GM12878 (cell line): ENCODE measurements at regions not wholly inside any gene's neighbourhood (a gene's known extent, or its start where the extent isn't known, plus 50 kb on each side); places are given as distances from the start of the nearest gene placed in this dataset.

Experiments
- ATAC-seq: fragments of 200-7000 bp; cut with Tn5 transposase; 3 replicates; pipeline ENCODE4 v1.9.1; 2020; ENCODE audit warnings: mild to moderate bottlenecking, moderate library complexity
- BruUV-seq: library from RNA; stranded (reverse); fragments of 400-500 nt; replicated peaks from 2 replicates; lab custom pipeline; 2021; lab: Mats Ljungman, UMichigan
- CTCF ChIA-PET: fragments of 300-600 bp; sonication (Branson Sonifier 250); formaldehyde crosslinking; extraction: SDS; loops from one replicate; lab custom pipeline; 2021; ENCODE audit warnings: inconsistent platforms; lab: Yijun Ruan, JAX
- POLR2A ChIA-PET: fragments of 350-600 bp; formaldehyde crosslinking; extraction: SDS; loops from one replicate; lab custom pipeline; 2021; ENCODE audit warnings: inconsistent platforms; lab: Charles Lee
- RAD21 ChIA-PET: fragments of 300-600 bp; sonication (Branson Sonifier 250); formaldehyde crosslinking; loops from one replicate; lab custom pipeline; 2023; ENCODE audit warnings: antibody characterized with exemption; ENCODE audit not compliant: unreplicated experiment; lab: Charles Lee
- SMC1A ChIA-PET: fragments of 300-600 bp; sonication (Branson Sonifier 250); formaldehyde crosslinking; loops from one replicate; lab custom pipeline; 2023; ENCODE audit not compliant: unreplicated experiment, uncharacterized antibody; lab: Charles Lee
- DNase-seq: peaks from one replicate; pipeline ENCODE4 v3.0.0-alpha.2; 2011; ENCODE audit warnings: low read depth, low spot score
- FAIRE-seq: peaks from 3 replicates; lab custom pipeline; 2011; peaks lifted over from hg19 to GRCh38; lab: Jason Lieb, UNC
- H2AFZ ChIP-seq: 2 replicates; pipeline ENCODE4 v1.6.0; 2011; ENCODE audit warnings: low read depth, low read length, control low read depth; ENCODE audit not compliant: control insufficient read depth
- H3K27ac ChIP-seq: 2 replicates; pipeline ENCODE4 v1.5.1; 2011; ENCODE audit warnings: control low read depth; ENCODE audit not compliant: control insufficient read depth, insufficient read depth
- H3K27me3 ChIP-seq, 2 experiments: replicated peaks in 1 of 2; 2 replicates each; pipeline versions ENCODE4 v1.6.0 to v1.6.1; 2011; ENCODE audit warnings: low read length in 1 of 2; ENCODE audit not compliant: control insufficient read depth in 2 of 2, insufficient read depth in 2 of 2
- H3K36me3 ChIP-seq, 2 experiments: 2 replicates each; pipeline ENCODE4 v1.5.1; 2011; ENCODE audit warnings: low read length in 1 of 2; ENCODE audit not compliant: control insufficient read depth in 2 of 2, insufficient read depth in 2 of 2
- H3K4me1 ChIP-seq: 2 replicates; pipeline ENCODE4 v1.6.1; 2011; ENCODE audit warnings: mild to moderate bottlenecking, low read length, moderate library complexity, mixed read lengths; ENCODE audit not compliant: control insufficient read depth, insufficient read depth
- H3K4me2 ChIP-seq: 2 replicates; pipeline ENCODE4 v1.6.0; 2011; ENCODE audit warnings: control low read depth; ENCODE audit not compliant: control insufficient read depth, insufficient read depth
- H3K4me3 ChIP-seq: fragments of 200-600 bp; sonication (generic); 2 replicates; pipeline ENCODE4 v1.5.1; 2016
- H3K79me2 ChIP-seq: 2 replicates; pipeline ENCODE4 v1.6.0; 2011; ENCODE audit warnings: low read length; ENCODE audit not compliant: control insufficient read depth, insufficient read depth
- H3K9ac ChIP-seq: 2 replicates; pipeline ENCODE4 v1.8.0; 2011; ENCODE audit warnings: low read length, control low read depth, mixed read lengths; ENCODE audit not compliant: control insufficient read depth, insufficient read depth
- H3K9me3 ChIP-seq: replicated peaks from 3 replicates; pipeline ENCODE4 v1.5.1; 2011; ENCODE audit warnings: mild to moderate bottlenecking, low read length; ENCODE audit not compliant: control insufficient read depth, insufficient read depth
- H4K20me1 ChIP-seq: 2 replicates; pipeline ENCODE4 v1.6.0; 2011; ENCODE audit not compliant: control insufficient read depth, insufficient read depth
- CEBPB ChIP-seq, 2 experiments: fragments of 150-350 bp in 1 of 2; IDR thresholded peaks; 2 replicates each; pipeline ENCODE4 v1.6.1; 2012 to 2014; ENCODE audit warnings: low read depth in 2 of 2, low read length in 2 of 2, borderline replicate concordance in 1 of 2, inconsistent platforms in 1 of 2
- EZH2 ChIP-seq: IDR thresholded peaks from 2 replicates; pipeline ENCODE4 v1.6.1; 2012; ENCODE audit warnings: low read depth, mild to moderate bottlenecking, control low read depth, inconsistent platforms, low read length, borderline replicate concordance; ENCODE audit not compliant: control insufficient read depth
- JUND ChIP-seq: IDR thresholded peaks from 2 replicates; pipeline ENCODE4 v1.6.1; 2012; ENCODE audit warnings: low read depth, mild to moderate bottlenecking, low read length, improper control_type of control experiment, moderate library complexity
- MYB ChIP-seq: fragments of 150-350 bp; IDR thresholded peaks from 2 replicates; pipeline ENCODE4 v1.6.1; 2014; ENCODE audit warnings: mild to moderate bottlenecking, low read depth, low read length, borderline replicate concordance
- STAT3 ChIP-seq: IDR thresholded peaks from 2 replicates; pipeline ENCODE4 v1.6.1; 2011; ENCODE audit warnings: low read depth, low read length, improper control_type of control experiment
- SUZ12 ChIP-seq: fragments of 200-600 bp; sonication (generic); IDR thresholded peaks from one replicate; pipeline ENCODE4 v1.6.1; 2018; ENCODE audit warnings: antibody characterized with exemption, mild to moderate bottlenecking; ENCODE audit not compliant: unreplicated experiment
- WGBS: methylation state at CpG from one replicate; pipeline ENCODE4 v1.1.6; 2016; ENCODE audit warnings: low lambda C conversion rate; ENCODE audit not compliant: insufficient replicate concordance, insufficient coverage; ENCODE audit errors: missing lambda C conversion rate; 5-methylcytosine and 5-hydroxymethylcytosine counted together
- in situ Hi-C: fragments of 300-500 bp; cut with MboI; formaldehyde crosslinking; loops from 9 replicates; pipeline ENCODE4 v1.14.3; 2018; ENCODE audit warnings: mixed read lengths
- intact Hi-C: fragments of 100-400 bp; cut with micrococcal nuclease; formaldehyde crosslinking; loops from one replicate; pipeline ENCODE4 v1.14.2; 2022; ENCODE audit not compliant: unreplicated experiment
- TF ChIP-seq, protein P1 (sequence below): fragments of 450-650 bp; IDR thresholded peaks from 2 replicates; pipeline ENCODE4 v1.6.1; 2017; ENCODE audit warnings: mild to moderate bottlenecking, low read depth, inconsistent platforms; ENCODE audit not compliant: poor library complexity, severe bottlenecking
- TF ChIP-seq, protein P2 (sequence below): fragments of 450-650 bp; IDR thresholded peaks from 2 replicates; pipeline ENCODE4 v1.6.1; 2017; ENCODE audit warnings: mild to moderate bottlenecking, moderate library complexity
- TF ChIP-seq, protein P3 (sequence below): fragments of 450-650 bp; IDR thresholded peaks from 2 replicates; pipeline ENCODE4 v1.6.1; 2017; ENCODE audit warnings: borderline replicate concordance
- TF ChIP-seq, protein P4 (sequence below): IDR thresholded peaks from 2 replicates; pipeline ENCODE4 v1.6.1; 2011; ENCODE audit warnings: low read depth, low read length, improper control_type of control experiment, borderline replicate concordance
- TF ChIP-seq, protein P5 (sequence below): fragments of 450-650 bp; formaldehyde crosslinking; IDR thresholded peaks from 2 replicates; pipeline ENCODE4 v1.4.0; 2020; ENCODE audit warnings: mild to moderate bottlenecking, moderate library complexity

DNA sequence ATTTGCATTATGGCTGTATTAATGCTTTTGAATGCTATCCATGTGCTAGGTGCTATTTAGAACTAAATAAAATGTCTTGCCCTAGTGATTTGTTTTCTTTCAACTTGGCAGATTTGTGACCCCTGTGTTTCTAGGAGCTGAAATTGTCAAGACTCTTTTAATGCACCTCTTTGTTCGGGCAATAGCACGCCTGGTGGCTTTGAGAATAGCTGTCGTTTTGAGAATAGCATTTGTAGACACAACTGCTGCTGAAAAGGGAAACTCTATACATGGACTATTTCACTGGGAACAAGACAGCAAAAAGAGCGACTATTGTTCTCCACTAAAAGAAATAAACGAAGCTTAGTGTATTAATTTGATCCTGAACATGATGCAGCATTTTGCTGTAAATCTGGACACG is 352.1 kb upstream of the ZNF521 start:
- no peak for ATAC-seq
- RAD21 ChIA-PET = no interaction called here
- TF ChIP-seq MYB (no peak), EZH2 (no peak), CEBPB (IDR thresholded peaks at IDR 0.05; ENCODE audit: borderline replicate concordance in 1 of 2, low read depth in 2 of 2, low read length in 2 of 2) (no peak), JUND (no peak), STAT3 (no peak), SUZ12 (no peak)
- TF ChIP-seq, protein P1, sequence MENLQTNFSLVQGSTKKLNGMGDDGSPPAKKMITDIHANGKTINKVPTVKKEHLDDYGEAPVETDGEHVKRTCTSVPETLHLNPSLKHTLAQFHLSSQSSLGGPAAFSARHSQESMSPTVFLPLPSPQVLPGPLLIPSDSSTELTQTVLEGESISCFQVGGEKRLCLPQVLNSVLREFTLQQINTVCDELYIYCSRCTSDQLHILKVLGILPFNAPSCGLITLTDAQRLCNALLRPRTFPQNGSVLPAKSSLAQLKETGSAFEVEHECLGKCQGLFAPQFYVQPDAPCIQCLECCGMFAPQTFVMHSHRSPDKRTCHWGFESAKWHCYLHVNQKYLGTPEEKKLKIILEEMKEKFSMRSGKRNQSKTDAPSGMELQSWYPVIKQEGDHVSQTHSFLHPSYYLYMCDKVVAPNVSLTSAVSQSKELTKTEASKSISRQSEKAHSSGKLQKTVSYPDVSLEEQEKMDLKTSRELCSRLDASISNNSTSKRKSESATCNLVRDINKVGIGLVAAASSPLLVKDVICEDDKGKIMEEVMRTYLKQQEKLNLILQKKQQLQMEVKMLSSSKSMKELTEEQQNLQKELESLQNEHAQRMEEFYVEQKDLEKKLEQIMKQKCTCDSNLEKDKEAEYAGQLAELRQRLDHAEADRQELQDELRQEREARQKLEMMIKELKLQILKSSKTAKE = no peak
- TF ChIP-seq, protein P2, sequence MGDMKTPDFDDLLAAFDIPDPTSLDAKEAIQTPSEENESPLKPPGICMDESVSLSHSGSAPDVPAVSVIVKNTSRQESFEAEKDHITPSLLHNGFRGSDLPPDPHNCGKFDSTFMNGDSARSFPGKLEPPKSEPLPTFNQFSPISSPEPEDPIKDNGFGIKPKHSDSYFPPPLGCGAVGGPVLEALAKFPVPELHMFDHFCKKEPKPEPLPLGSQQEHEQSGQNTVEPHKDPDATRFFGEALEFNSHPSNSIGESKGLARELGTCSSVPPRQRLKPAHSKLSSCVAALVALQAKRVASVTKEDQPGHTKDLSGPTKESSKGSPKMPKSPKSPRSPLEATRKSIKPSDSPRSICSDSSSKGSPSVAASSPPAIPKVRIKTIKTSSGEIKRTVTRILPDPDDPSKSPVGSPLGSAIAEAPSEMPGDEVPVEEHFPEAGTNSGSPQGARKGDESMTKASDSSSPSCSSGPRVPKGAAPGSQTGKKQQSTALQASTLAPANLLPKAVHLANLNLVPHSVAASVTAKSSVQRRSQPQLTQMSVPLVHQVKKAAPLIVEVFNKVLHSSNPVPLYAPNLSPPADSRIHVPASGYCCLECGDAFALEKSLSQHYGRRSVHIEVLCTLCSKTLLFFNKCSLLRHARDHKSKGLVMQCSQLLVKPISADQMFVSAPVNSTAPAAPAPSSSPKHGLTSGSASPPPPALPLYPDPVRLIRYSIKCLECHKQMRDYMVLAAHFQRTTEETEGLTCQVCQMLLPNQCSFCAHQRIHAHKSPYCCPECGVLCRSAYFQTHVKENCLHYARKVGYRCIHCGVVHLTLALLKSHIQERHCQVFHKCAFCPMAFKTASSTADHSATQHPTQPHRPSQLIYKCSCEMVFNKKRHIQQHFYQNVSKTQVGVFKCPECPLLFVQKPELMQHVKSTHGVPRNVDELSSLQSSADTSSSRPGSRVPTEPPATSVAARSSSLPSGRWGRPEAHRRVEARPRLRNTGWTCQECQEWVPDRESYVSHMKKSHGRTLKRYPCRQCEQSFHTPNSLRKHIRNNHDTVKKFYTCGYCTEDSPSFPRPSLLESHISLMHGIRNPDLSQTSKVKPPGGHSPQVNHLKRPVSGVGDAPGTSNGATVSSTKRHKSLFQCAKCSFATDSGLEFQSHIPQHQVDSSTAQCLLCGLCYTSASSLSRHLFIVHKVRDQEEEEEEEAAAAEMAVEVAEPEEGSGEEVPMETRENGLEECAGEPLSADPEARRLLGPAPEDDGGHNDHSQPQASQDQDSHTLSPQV = no peak
- TF ChIP-seq, protein P3, sequence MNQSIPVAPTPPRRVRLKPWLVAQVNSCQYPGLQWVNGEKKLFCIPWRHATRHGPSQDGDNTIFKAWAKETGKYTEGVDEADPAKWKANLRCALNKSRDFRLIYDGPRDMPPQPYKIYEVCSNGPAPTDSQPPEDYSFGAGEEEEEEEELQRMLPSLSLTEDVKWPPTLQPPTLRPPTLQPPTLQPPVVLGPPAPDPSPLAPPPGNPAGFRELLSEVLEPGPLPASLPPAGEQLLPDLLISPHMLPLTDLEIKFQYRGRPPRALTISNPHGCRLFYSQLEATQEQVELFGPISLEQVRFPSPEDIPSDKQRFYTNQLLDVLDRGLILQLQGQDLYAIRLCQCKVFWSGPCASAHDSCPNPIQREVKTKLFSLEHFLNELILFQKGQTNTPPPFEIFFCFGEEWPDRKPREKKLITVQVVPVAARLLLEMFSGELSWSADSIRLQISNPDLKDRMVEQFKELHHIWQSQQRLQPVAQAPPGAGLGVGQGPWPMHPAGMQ = no peak
- TF ChIP-seq, protein P4, sequence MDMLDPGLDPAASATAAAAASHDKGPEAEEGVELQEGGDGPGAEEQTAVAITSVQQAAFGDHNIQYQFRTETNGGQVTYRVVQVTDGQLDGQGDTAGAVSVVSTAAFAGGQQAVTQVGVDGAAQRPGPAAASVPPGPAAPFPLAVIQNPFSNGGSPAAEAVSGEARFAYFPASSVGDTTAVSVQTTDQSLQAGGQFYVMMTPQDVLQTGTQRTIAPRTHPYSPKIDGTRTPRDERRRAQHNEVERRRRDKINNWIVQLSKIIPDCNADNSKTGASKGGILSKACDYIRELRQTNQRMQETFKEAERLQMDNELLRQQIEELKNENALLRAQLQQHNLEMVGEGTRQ = no peak
- TF ChIP-seq, protein P5, sequence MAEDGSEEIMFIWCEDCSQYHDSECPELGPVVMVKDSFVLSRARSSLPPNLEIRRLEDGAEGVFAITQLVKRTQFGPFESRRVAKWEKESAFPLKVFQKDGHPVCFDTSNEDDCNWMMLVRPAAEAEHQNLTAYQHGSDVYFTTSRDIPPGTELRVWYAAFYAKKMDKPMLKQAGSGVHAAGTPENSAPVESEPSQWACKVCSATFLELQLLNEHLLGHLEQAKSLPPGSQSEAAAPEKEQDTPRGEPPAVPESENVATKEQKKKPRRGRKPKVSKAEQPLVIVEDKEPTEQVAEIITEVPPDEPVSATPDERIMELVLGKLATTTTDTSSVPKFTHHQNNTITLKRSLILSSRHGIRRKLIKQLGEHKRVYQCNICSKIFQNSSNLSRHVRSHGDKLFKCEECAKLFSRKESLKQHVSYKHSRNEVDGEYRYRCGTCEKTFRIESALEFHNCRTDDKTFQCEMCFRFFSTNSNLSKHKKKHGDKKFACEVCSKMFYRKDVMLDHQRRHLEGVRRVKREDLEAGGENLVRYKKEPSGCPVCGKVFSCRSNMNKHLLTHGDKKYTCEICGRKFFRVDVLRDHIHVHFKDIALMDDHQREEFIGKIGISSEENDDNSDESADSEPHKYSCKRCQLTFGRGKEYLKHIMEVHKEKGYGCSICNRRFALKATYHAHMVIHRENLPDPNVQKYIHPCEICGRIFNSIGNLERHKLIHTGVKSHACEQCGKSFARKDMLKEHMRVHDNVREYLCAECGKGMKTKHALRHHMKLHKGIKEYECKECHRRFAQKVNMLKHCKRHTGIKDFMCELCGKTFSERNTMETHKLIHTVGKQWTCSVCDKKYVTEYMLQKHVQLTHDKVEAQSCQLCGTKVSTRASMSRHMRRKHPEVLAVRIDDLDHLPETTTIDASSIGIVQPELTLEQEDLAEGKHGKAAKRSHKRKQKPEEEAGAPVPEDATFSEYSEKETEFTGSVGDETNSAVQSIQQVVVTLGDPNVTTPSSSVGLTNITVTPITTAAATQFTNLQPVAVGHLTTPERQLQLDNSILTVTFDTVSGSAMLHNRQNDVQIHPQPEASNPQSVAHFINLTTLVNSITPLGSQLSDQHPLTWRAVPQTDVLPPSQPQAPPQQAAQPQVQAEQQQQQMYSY (CRISPR knock-in tag) = no peak

More for the DNA sequence above, 352.1 kb upstream of the ZNF521 start:
- CTCF ChIA-PET = no interaction called here
- Histone ChIP-seq H3K79me2 (no peaks in the 10 kb centered on the region), H3K27me3 (no peaks in the 10 kb centered on the region; a peak in 1 of 4 replicates), H3K4me2 (no peak overlapping the region), H3K4me3 (no peak overlapping the region), H3K9ac (no peak overlapping the region), H3K36me3 (no peaks in the 10 kb centered on the region), H3K9me3 (no peaks in the 10 kb centered on the region), H3K27ac (no peak overlapping the region), H2AFZ (no peak overlapping the region), H3K4me1 (no peaks in the 10 kb centered on the region), H4K20me1 (no peaks in the 10 kb centered on the region)
- SMC1A ChIA-PET = no interaction called here
- DNase-seq (no peak), FAIRE-seq (no peak)
- 15% methylated on average over 6 of the region's 6 CpGs for WGBS
- intact Hi-C loops = no loop called here
- BruUV-seq = no TSS peak
- POLR2A ChIA-PET = no interaction called here
- in situ Hi-C loops = no loop called here
